ENCODE measurements at regions not wholly inside any gene's neighbourhood (a gene's known extent, or its start where the extent isn't known, plus 50 kb on each side); places are given as distances from the start of the nearest gene placed in this dataset.

GRCh38 chr4:117225471-117225870 is 140.1 kb upstream of the TRAM1L1 start:
- TF ChIP-seq RAD21 (IDR thresholded peaks at IDR 0.05; ENCODE audit: low read depth): no peak
- TF ChIP-seq EZH2 (IDR thresholded peaks at IDR 0.05): no peak
- TF ChIP-seq, protein P1, sequence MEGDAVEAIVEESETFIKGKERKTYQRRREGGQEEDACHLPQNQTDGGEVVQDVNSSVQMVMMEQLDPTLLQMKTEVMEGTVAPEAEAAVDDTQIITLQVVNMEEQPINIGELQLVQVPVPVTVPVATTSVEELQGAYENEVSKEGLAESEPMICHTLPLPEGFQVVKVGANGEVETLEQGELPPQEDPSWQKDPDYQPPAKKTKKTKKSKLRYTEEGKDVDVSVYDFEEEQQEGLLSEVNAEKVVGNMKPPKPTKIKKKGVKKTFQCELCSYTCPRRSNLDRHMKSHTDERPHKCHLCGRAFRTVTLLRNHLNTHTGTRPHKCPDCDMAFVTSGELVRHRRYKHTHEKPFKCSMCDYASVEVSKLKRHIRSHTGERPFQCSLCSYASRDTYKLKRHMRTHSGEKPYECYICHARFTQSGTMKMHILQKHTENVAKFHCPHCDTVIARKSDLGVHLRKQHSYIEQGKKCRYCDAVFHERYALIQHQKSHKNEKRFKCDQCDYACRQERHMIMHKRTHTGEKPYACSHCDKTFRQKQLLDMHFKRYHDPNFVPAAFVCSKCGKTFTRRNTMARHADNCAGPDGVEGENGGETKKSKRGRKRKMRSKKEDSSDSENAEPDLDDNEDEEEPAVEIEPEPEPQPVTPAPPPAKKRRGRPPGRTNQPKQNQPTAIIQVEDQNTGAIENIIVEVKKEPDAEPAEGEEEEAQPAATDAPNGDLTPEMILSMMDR (IDR thresholded peaks at IDR 0.05 in 2 of 3, conservative IDR thresholded peaks at IDR 0.05 in 1 of 3; ENCODE audit: borderline replicate concordance in 1 of 3, insufficient read depth in 1 of 3, low read depth in 2 of 3, low read length in 2 of 3): no peak
- no peak for TF ChIP-seq POLR2A (IDR thresholded peaks at IDR 0.05; ENCODE audit: borderline replicate concordance, extremely low read depth, insufficient read depth, insufficient read length)
- TF ChIP-seq CEBPB (IDR thresholded peaks at IDR 0.05; ENCODE audit: low read depth): no peak
- TF ChIP-seq TCF7L2 (IDR thresholded peaks at IDR 0.05; ENCODE audit: borderline replicate concordance, extremely low read depth, insufficient read depth, insufficient read length): no peak
- no peak for TF ChIP-seq SP1 (IDR thresholded peaks at IDR 0.05; ENCODE audit: low read depth)

All from HCT116 (cell line).